ENCODE measurements at regions not wholly inside any gene's neighbourhood (a gene's known extent, or its start where the extent isn't known, plus 50 kb on each side); places are given as distances from the start of the nearest gene placed in this dataset.

- no peaks in the 10 kb centered on the region for H3K36me3 ChIP-seq (ENCODE audit: control insufficient read depth, insufficient read depth, low read length)
- TF ChIP-seq POLR2AphosphoS5 (IDR thresholded peaks at IDR 0.05; ENCODE audit: low read depth, low read length): no peak
- no peak for TF ChIP-seq SIN3A (IDR thresholded peaks at IDR 0.05; ENCODE audit: borderline replicate concordance, insufficient read depth, low read depth, low read length)
- no peak for TF ChIP-seq CTCF (IDR thresholded peaks at IDR 0.05)
- TF ChIP-seq TCF7L2 (IDR thresholded peaks at IDR 0.05; ENCODE audit: low read depth, low read length): no peak
- H3K27me3 ChIP-seq (ENCODE audit: control insufficient read depth, insufficient read depth, low read length): no peaks in the 10 kb centered on the region
- no peaks in the 10 kb centered on the region for H3K4me1 ChIP-seq (ENCODE audit: control insufficient read depth, insufficient read depth, low read length)
- in situ Hi-C loops (cut with HindIII; ENCODE audit: low pct_unique_long_range_greater_than_20kb, low sequenced_read_pairs): no loop called here
- ChIA-PET CTCF (no interaction called here), POLR2A (no interaction called here)
- no peaks in the 10 kb centered on the region for H3K9me3 ChIP-seq (ENCODE audit: control insufficient read depth, insufficient read depth, low read depth, low read length)
- intact Hi-C loops (cut with micrococcal nuclease; ENCODE audit: unreplicated experiment): no loop called here
- no peak for ATAC-seq
- no peak for DNase-seq (ENCODE audit: low read depth, low spot score)
- no TSS peak for BruUV-seq (replicated peaks)
- H3K27ac ChIP-seq (ENCODE audit: low read length): no peak overlapping the region
- H3K4me3 ChIP-seq (ENCODE audit: low read depth in 2 of 2, low read length in 2 of 2): no peak overlapping the region
Measured at GRCh38 chr18:67966224-67966623, 449.7 kb upstream of the DSEL start.

GRCh38 chr18:67964462-67964861 is 447.9 kb upstream of the DSEL start:
- no peaks in the 10 kb centered on the region for H3K27me3 ChIP-seq (ENCODE audit: control insufficient read depth, insufficient read depth, low read length)

More at GRCh38 chr18:67964462-67964861, 447.9 kb upstream of the DSEL start:
- Histone ChIP-seq H3K27ac (ENCODE audit: low read length) (no peak overlapping the region), H3K4me1 (ENCODE audit: control insufficient read depth, insufficient read depth, low read length) (no peaks in the 10 kb centered on the region), H3K9me3 (ENCODE audit: control insufficient read depth, insufficient read depth, low read depth, low read length) (no peaks in the 10 kb centered on the region), H3K4me3 (ENCODE audit: low read depth in 2 of 2, low read length in 2 of 2) (no peak overlapping the region), H3K36me3 (ENCODE audit: control insufficient read depth, insufficient read depth, low read length) (no peaks in the 10 kb centered on the region)
- intact Hi-C loops (cut with micrococcal nuclease; ENCODE audit: unreplicated experiment) (no loop called here), in situ Hi-C loops (cut with HindIII; ENCODE audit: low pct_unique_long_range_greater_than_20kb, low sequenced_read_pairs) (no loop called here)
- ATAC-seq (no peak), DNase-seq (ENCODE audit: low read depth, low spot score) (no peak)
- TF ChIP-seq REST (IDR thresholded peaks at IDR 0.05; ENCODE audit: insufficient read depth in 1 of 2, low read depth in 2 of 2, low read length in 1 of 2) (no peak), TCF7L2 (IDR thresholded peaks at IDR 0.05; ENCODE audit: low read depth, low read length) (no peak), CTCF (IDR thresholded peaks at IDR 0.05) (no peak), SIN3A (IDR thresholded peaks at IDR 0.05; ENCODE audit: borderline replicate concordance, insufficient read depth, low read depth, low read length) (no peak), POLR2AphosphoS5 (IDR thresholded peaks at IDR 0.05; ENCODE audit: low read depth, low read length) (no peak)
- ChIA-PET POLR2A (no interaction called here), CTCF (no interaction called here)
- no TSS peak for BruUV-seq (replicated peaks)
